GM19025 (cell line): ENCODE measurements at regions not wholly inside any gene's neighbourhood (a gene's known extent, or its start where the extent isn't known, plus 50 kb on each side); places are given as distances from the start of the nearest gene placed in this dataset.

Source experiments
- ATAC-seq: cut with Tn5 transposase; IDR thresholded peaks from one replicate; pipeline ENCODE4 v1.9.1; 2021; ENCODE audit warnings: mild to moderate bottlenecking, low read depth, moderate library complexity; ENCODE audit not compliant: unreplicated experiment

DNA sequence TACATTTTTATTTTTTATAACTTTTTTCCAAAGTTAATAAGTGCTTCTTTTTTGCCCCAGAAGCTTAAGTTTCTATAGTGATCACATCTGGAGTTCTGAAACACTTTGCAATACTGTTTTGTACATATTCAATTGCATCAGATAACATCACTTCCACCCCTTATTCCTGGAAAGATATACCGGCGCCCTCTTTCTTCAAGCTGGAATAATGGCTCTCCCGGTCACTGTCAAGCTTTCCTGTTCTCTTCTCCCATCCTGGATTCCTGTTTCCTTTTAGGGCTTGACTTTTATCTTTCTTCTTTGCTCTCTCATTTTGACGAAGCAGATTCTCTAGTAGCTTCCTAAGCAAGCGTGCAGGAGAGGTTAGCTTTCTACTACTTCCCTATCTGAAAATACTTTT, 1866.8 kb downstream of the MRPL39 start:
- no peak for ATAC-seq

GRCh38 chr21:23732776-23733175, 1874.5 kb downstream of the MRPL39 start:
- ATAC-seq = no peak

- ATAC-seq = no peak
Measured at GRCh38 chr21:23729331-23729730, 1878.0 kb downstream of the MRPL39 start.

DNA sequence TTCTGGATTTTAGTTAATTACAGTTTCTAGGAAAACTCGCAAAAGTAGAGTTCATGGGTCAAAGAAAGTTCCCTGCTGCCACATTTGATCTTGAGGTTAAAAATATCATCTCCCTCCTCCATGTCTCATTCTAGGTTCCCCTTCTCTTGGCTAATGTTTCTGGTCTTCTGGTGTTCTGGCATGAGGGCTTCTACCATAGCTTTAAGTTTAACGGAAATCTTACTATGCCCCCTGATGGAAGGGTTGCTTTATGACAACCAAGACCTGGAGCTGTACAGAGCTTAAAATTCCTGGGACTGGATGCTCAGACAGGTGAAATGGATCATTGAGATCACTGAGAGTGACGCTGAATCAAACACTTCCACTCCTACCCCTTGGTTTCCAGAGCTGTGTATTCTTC, 1881.7 kb downstream of the MRPL39 start:
- ATAC-seq = no peak

DNA sequence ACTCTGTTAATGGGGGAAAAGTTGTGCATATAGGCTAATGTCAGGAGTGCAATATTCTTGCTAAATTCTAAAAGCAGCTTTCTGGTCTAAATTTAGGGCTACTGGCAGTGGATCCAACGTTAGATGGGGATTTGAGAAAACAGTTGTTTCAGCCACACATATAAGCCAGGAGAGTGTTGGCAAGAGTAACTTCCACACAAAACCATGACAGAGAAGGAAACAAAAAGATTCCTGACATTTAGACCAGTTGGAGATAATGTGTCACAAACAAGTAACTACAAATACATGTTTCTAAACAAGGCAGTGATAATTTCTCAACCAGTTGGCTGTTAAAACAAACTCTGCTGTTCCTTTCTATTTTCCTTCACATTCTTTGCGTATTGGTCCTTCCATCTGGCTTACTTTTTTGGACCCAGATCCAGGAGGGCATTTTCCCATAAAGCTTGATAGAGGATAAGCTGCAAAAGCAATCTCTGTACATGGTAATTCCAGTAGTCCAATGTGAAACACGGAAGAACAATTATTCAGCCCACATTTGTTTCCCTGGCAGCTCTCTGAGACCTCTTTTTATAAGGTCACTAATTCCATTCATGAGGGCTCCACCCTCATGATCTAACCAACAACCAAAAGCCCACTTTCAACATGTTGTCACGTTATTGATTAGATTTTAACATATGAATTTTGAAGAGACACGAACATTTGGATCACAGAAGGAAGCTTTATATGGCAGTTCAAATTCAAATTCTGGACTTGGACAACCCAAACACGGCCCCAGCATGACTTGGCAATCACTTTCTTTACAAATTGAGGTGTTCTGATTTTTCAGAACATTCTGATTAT, 1888.6 kb downstream of the MRPL39 start:
- ATAC-seq = no peak

- no peak for ATAC-seq
Measured at GRCh38 chr21:23712166-23712565, 1895.1 kb downstream of the MRPL39 start.

GRCh38 chr21:23706431-23706830, 1900.8 kb downstream of the MRPL39 start:
- ATAC-seq = no peak

DNA sequence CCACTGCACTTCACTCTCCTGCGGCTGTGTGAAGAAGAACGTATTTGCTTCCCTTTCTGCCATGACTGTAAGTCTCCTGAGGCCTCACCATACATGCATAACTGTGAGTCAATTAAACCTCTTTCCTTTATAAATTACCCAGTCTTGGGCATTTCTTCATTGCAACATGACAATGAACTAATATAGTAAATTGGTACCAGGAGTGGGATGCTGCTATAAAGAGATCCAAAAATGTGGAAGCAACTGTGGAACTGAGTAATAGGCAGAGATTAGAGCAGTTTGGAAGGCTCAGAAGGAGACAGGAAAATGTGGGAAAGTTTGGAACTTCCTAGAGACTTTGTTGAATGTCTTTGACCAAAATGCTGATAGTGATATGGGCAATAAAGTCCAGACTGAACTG, 1907.9 kb downstream of the MRPL39 start:
- no peak for ATAC-seq

GRCh38 chr21:23698619-23699018, 1908.7 kb downstream of the MRPL39 start:
- no peak for ATAC-seq

DNA sequence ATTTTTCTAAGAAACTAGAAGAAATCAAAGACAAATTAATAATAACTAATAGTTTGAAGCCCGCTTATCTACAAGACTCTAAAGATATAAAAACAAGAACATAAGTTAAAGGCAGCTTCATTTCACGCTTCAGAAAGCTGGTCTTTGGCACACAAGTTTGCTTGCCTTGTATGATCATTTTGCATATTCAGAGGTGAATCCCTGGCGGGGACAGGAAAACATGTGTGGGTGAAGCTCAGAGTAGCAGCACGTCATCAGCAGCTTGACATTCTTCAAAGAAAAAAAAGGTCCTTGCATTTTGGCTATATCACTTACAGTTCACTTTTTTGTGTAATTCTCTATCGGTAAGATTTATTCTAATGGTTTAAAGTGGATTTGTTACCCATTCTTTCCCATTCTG, 1911.8 kb downstream of the MRPL39 start:
- ATAC-seq = no peak

DNA sequence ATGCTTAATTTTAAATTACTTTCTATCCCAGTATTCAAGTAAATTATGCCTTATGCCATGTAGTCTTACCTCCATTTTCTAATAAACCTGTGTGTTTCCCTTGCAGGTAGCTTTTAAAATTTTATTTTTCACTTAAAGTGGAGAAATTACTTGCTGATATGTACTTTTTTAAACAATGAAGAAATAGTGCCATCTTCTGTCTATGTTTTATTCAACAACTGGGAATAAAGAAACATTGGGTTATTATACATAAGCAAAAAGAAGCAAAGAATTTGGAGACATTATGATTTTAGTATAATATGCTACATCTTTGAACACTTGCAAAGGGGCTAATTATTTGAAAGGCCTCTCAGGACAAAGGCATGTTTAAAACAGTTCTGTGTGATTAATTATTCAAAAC, 1912.9 kb downstream of the MRPL39 start:
- no peak for ATAC-seq

DNA sequence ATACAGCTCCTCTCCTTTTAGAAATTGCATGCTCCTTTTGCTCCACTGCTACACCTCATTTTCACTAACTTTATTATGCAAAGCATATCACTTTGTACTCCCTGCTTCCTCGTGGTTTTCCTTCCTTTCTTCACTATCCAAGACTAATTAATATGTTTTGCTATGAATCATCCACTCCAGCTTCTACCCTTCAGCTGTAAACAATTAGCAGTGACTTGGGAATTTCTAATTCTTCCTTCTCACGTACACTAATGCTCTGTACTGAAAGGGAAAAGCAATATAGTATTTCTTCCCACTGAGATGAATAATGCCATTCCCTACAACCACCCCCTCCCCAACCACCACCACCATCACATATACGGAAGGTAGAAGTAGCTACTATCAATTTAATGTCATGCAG, 1917.0 kb downstream of the MRPL39 start:
- no peak for ATAC-seq

- no peak for ATAC-seq
Measured at GRCh38 chr21:23686737-23687523, 1920.4 kb downstream of the MRPL39 start.

- ATAC-seq = no peak
Measured at GRCh38 chr21:23684431-23684830, 1922.8 kb downstream of the MRPL39 start.

GRCh38 chr21:23664193-23664694, 1943.0 kb downstream of the MRPL39 start:
- ATAC-seq = no peak

GRCh38 chr21:23660560-23660959, 1946.7 kb downstream of the MRPL39 start:
- no peak for ATAC-seq

GRCh38 chr21:23644768-23645167, 1962.5 kb downstream of the MRPL39 start:
- no peak for ATAC-seq

- ATAC-seq = no peak
Measured at GRCh38 chr21:23639721-23640120, 1967.6 kb downstream of the MRPL39 start.

GRCh38 chr21:23638131-23638695, 1969.1 kb downstream of the MRPL39 start:
- no peak for ATAC-seq

- no peak for ATAC-seq
Measured at GRCh38 chr21:23633447-23633940, 1973.8 kb downstream of the MRPL39 start.

DNA sequence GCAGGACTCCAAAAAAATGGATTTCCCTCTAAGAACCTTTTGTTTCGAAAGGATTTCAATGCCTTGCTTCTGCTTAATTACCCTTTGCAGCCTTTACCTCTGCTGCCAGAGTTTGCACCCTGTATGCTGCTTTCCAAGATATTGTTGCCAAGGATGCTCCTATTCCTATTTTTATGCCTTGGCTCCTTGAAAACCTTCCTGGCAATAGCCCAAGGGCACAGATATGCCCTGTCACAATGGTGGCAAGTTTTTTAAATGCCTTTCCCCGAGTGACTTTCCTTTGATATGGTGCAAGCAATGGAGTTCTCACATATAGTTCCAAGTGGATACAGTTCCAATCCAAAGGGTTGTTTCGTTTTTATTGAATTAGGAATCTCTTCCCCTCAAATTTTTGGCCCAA, 1983.0 kb downstream of the MRPL39 start:
- no peak for ATAC-seq
